Glomerular visceral epithelial cell (primary cell): ENCODE measurements at regions not wholly inside any gene's neighbourhood (a gene's known extent, or its start where the extent isn't known, plus 50 kb on each side); places are given as distances from the start of the nearest gene placed in this dataset.
A peak's percentile ranks its signal among the peaks of the same experiment; 100 is the strongest.

Experiments
- DNase-seq: peaks from one replicate; pipeline ENCODE4 v3.0.0-alpha.2; 2016; ENCODE audit errors: extremely low spot score

GRCh38 chr13:73757481-73758233, 376.5 kb downstream of the KLF12 start:
- DNase-seq = no peak

- peak; percentile 60 for DNase-seq
These were observed 379.4 kb downstream of the KLF12 start for GRCh38 chr13:73754727-73755292.

- DNase-seq = no peak
These were observed 380.0 kb downstream of the KLF12 start for GRCh38 chr13:73754241-73754640.

- no peak for DNase-seq
These were observed 382.9 kb downstream of the KLF12 start for GRCh38 chr13:73751290-73751689.

GRCh38 chr13:73748404-73748803, 385.8 kb downstream of the KLF12 start:
- DNase-seq = no peak

GRCh38 chr13:73745190-73745589, 389.0 kb downstream of the KLF12 start:
- DNase-seq = no peak

GRCh38 chr13:73742982-73743381, 391.2 kb downstream of the KLF12 start:
- no peak for DNase-seq

GRCh38 chr13:73741742-73742141, 392.5 kb downstream of the KLF12 start:
- DNase-seq = no peak

GRCh38 chr13:73741111-73741510, 393.1 kb downstream of the KLF12 start:
- DNase-seq = no peak

GRCh38 chr13:73740666-73741065, 393.5 kb downstream of the KLF12 start:
- no peak for DNase-seq

GRCh38 chr13:73739394-73739793, 394.8 kb downstream of the KLF12 start:
- DNase-seq = no peak

GRCh38 chr13:73738626-73739025, 395.6 kb downstream of the KLF12 start:
- no peak for DNase-seq

GRCh38 chr13:73737214-73737613, 397.0 kb downstream of the KLF12 start:
- DNase-seq = no peak

- DNase-seq = no peak
These were observed 400.5 kb downstream of the KLF12 start for GRCh38 chr13:73733706-73734105.

- DNase-seq = no peak
These were observed 401.9 kb downstream of the KLF12 start for GRCh38 chr13:73732350-73732749.

GRCh38 chr13:73731564-73731963, 402.6 kb downstream of the KLF12 start:
- no peak for DNase-seq

GRCh38 chr13:73730014-73730413, 404.2 kb downstream of the KLF12 start:
- no peak for DNase-seq

- no peak for DNase-seq
These were observed 405.2 kb downstream of the KLF12 start for GRCh38 chr13:73729046-73729445.

- peak; percentile 68 for DNase-seq
These were observed 412.1 kb downstream of the KLF12 start for GRCh38 chr13:73722120-73722519.

GRCh38 chr13:73721571-73721970, 412.6 kb downstream of the KLF12 start:
- no peak for DNase-seq

GRCh38 chr13:73720216-73720840, 413.9 kb downstream of the KLF12 start:
- DNase-seq = no peak

GRCh38 chr13:73718246-73718645, 416.0 kb downstream of the KLF12 start:
- DNase-seq = no peak

- peak; percentile 4 for DNase-seq
These were observed 416.6 kb downstream of the KLF12 start for GRCh38 chr13:73717632-73718031.
